PC-9 (cell line): ENCODE measurements at regions not wholly inside any gene's neighbourhood (a gene's known extent, or its start where the extent isn't known, plus 50 kb on each side); places are given as distances from the start of the nearest gene placed in this dataset.

ENCODE experiments used
- BruUV-seq: library from RNA; stranded (reverse); fragments of 400-500 nt; replicated peaks from 2 replicates; lab custom pipeline; 2021; lab: Mats Ljungman, UMichigan
- CTCF ChIA-PET: fragments of 300-600 bp; sonication (Branson Sonifier 250); formaldehyde crosslinking; loops from one replicate; lab custom pipeline; 2022; ENCODE audit warnings: antibody characterized with exemption; lab: Charles Lee
- POLR2A ChIA-PET: fragments of 300-600 bp; sonication (Branson Sonifier 250); formaldehyde crosslinking; loops from one replicate; lab custom pipeline; 2022; ENCODE audit warnings: antibody characterized with exemption; ENCODE audit not compliant: unreplicated experiment; lab: Charles Lee
- DNase-seq, 2 experiments: peaks; one replicate each; pipeline versions ENCODE4 v3.0.0 to v3.0.0-alpha.2; 2015 to 2022; ENCODE audit warnings: mixed read lengths in 1 of 2
- H2AFZ ChIP-seq: fragments of 200-600 bp; sonication (generic); 2 replicates; pipeline ENCODE4 v1.8.1; 2017; ENCODE audit warnings: antibody characterized with exemption
- H3F3A ChIP-seq: fragments of 200-600 bp; sonication (generic); 2 replicates; pipeline ENCODE4 v1.8.1; 2017; ENCODE audit warnings: antibody characterized with exemption, mild to moderate bottlenecking, low read depth; ENCODE audit not compliant: insufficient read depth
- H3K27ac ChIP-seq: fragments of 200-600 bp; sonication (generic); 2 replicates; pipeline ENCODE4 v1.6.1; 2016; ENCODE audit warnings: mixed run types
- H3K27me3 ChIP-seq: fragments of 200-600 bp; sonication (generic); 2 replicates; pipeline ENCODE4 v1.6.1; 2016; ENCODE audit warnings: low read depth, mixed run types; ENCODE audit not compliant: insufficient read depth
- H3K36me3 ChIP-seq: fragments of 200-600 bp; sonication (generic); 2 replicates; pipeline ENCODE4 v1.6.1; 2016; ENCODE audit warnings: low read depth, mixed run types
- H3K4me1 ChIP-seq: fragments of 200-600 bp; sonication (generic); replicated peaks from 2 replicates; pipeline ENCODE4 v1.6.1; 2016; ENCODE audit warnings: mixed run types; ENCODE audit not compliant: insufficient read depth
- H3K4me2 ChIP-seq: fragments of 200-600 bp; sonication (generic); 2 replicates; pipeline ENCODE4 v1.6.1; 2017; ENCODE audit warnings: mixed run types
- H3K4me3 ChIP-seq: fragments of 200-600 bp; sonication (generic); 2 replicates; pipeline ENCODE4 v1.6.1; 2016; ENCODE audit warnings: mixed run types
- H3K79me2 ChIP-seq: fragments of 200-600 bp; sonication (generic); 2 replicates; pipeline ENCODE4 v1.6.1; 2017; ENCODE audit warnings: low read depth, mixed run types
- H3K9me2 ChIP-seq: fragments of 200-600 bp; sonication (generic); 2 replicates; pipeline ENCODE4 v1.8.1; 2017; ENCODE audit warnings: mild to moderate bottlenecking; ENCODE audit not compliant: insufficient read depth
- H3K9me3 ChIP-seq: fragments of 200-600 bp; sonication (generic); 2 replicates; pipeline ENCODE4 v1.8.1; 2016; ENCODE audit warnings: low read depth; ENCODE audit not compliant: insufficient read depth
- H4K20me1 ChIP-seq: fragments of 200-600 bp; sonication (generic); 2 replicates; pipeline ENCODE4 v1.8.1; 2017; ENCODE audit not compliant: insufficient read depth
- CTCF ChIP-seq: fragments of 200-600 bp; sonication (generic); conservative IDR thresholded peaks from 2 replicates; pipeline ENCODE4 v1.6.1; 2017; ENCODE audit warnings: mixed run types, antibody characterized with exemption, mild to moderate bottlenecking, moderate library complexity
- EZH2 ChIP-seq: fragments of 200-600 bp; sonication (generic); IDR thresholded peaks from 2 replicates; pipeline ENCODE4 v1.8.0; 2017; ENCODE audit warnings: antibody characterized with exemption, low read depth
- intact Hi-C: fragments of 100-400 bp; cut with micrococcal nuclease; formaldehyde crosslinking; loops from one replicate; pipeline ENCODE4 v1.10.0; 2022; ENCODE audit not compliant: unreplicated experiment

GRCh38 chr2:204234879-204235278, 298.3 kb downstream of the ICOS start:
- H3K9me2 ChIP-seq: no peaks in the 10 kb centered on the region
- no peak overlapping the region for H2AFZ ChIP-seq
- no peak overlapping the region for H3K4me2 ChIP-seq
- peaks cover 8% of the 10 kb centered on the region; the same call in 1 of the 2 replicates for H3K27me3 ChIP-seq
- intact Hi-C loops: no loop called here
- BruUV-seq: no TSS peak
- TF ChIP-seq CTCF: no peak
- no peak for TF ChIP-seq EZH2
- no peaks in the 10 kb centered on the region for H4K20me1 ChIP-seq
- H3K27ac ChIP-seq: no peak overlapping the region
- H3K4me3 ChIP-seq: no peak overlapping the region
- H3K9me3 ChIP-seq: no peaks in the 10 kb centered on the region
- ChIA-PET CTCF (no interaction called here), POLR2A (no interaction called here)
- no peaks in the 10 kb centered on the region for H3K4me1 ChIP-seq
- no peaks in the 10 kb centered on the region for H3F3A ChIP-seq
- H3K79me2 ChIP-seq: no peaks in the 10 kb centered on the region
- DNase-seq: no peak
- no peaks in the 10 kb centered on the region for H3K36me3 ChIP-seq

- ChIA-PET POLR2A (no interaction called here), CTCF (no interaction called here)
- Histone ChIP-seq H3K4me1 (no peaks in the 10 kb centered on the region), H4K20me1 (no peaks in the 10 kb centered on the region), H3K27ac (no peak overlapping the region), H3K4me3 (no peak overlapping the region), H3K79me2 (no peaks in the 10 kb centered on the region), H3K36me3 (no peaks in the 10 kb centered on the region), H3F3A (no peaks in the 10 kb centered on the region), H3K9me2 (no peaks in the 10 kb centered on the region), H3K27me3 (peaks cover 8% of the 10 kb centered on the region; the same call in 1 of the 2 replicates), H3K9me3 (no peaks in the 10 kb centered on the region), H2AFZ (no peak overlapping the region), H3K4me2 (no peak overlapping the region)
- TF ChIP-seq EZH2 (no peak), CTCF (no peak)
- no peak for DNase-seq
- intact Hi-C loops: no loop called here
- no TSS peak for BruUV-seq
Observed at GRCh38 chr2:204237416-204237815, 300.9 kb downstream of the ICOS start.

- no peaks in the 10 kb centered on the region for H3K9me2 ChIP-seq
- H3F3A ChIP-seq: no peaks in the 10 kb centered on the region
- H4K20me1 ChIP-seq: no peaks in the 10 kb centered on the region
- no peak overlapping the region for H3K4me3 ChIP-seq
- DNase-seq: no peak
- no TSS peak for BruUV-seq
- peaks cover 8% of the 10 kb centered on the region; the same call in 1 of the 2 replicates for H3K27me3 ChIP-seq
- H3K79me2 ChIP-seq: no peaks in the 10 kb centered on the region
- intact Hi-C loops: no loop called here
- TF ChIP-seq CTCF: no peak
- TF ChIP-seq EZH2: no peak
- no peaks in the 10 kb centered on the region for H3K4me1 ChIP-seq
- POLR2A ChIA-PET: no interaction called here
- H3K27ac ChIP-seq: no peak overlapping the region
- CTCF ChIA-PET: no interaction called here
- no peaks in the 10 kb centered on the region for H3K9me3 ChIP-seq
- no peaks in the 10 kb centered on the region for H3K36me3 ChIP-seq
- H3K4me2 ChIP-seq: no peak overlapping the region
- H2AFZ ChIP-seq: no peak overlapping the region
Observed at GRCh38 chr2:204239411-204240165, 303.0 kb downstream of the ICOS start.
